Liver (tissue), 3 donors: ENCODE measurements at regions not wholly inside any gene's neighbourhood (a gene's known extent, or its start where the extent isn't known, plus 50 kb on each side); places are given as distances from the start of the nearest gene placed in this dataset.

ENCODE experiments used
- EGR1 ChIP-seq, 2 donors: IDR thresholded peaks; 2 replicates each; pipeline ENCODE4 v1.6.1; 2016 to 2018; ENCODE audit warnings: antibody characterized with exemption in 2 of 2, low read depth in 2 of 2
- GABPA ChIP-seq, 2 donors: IDR thresholded peaks in 1 of 2; conservative IDR thresholded peaks in 1 of 2; 2 replicates each; pipeline ENCODE4 v1.6.1; 2016; ENCODE audit warnings: antibody characterized with exemption in 2 of 2, mild to moderate bottlenecking in 1 of 2, moderate library complexity in 1 of 2
- JUND ChIP-seq, 2 donors: IDR thresholded peaks; 2 replicates each; pipeline ENCODE4 v1.6.1; 2016; ENCODE audit warnings: antibody characterized with exemption in 2 of 2
- RAD21 ChIP-seq, 2 donors: IDR thresholded peaks; 2 replicates each; pipeline ENCODE4 v1.6.1; 2016; ENCODE audit warnings: antibody characterized with exemption in 2 of 2, mild to moderate bottlenecking in 2 of 2
- RXRA ChIP-seq, 2 donors: IDR thresholded peaks; 2 replicates each; pipeline ENCODE4 v1.6.1; 2017 to 2018; ENCODE audit warnings: antibody characterized with exemption in 2 of 2, mild to moderate bottlenecking in 1 of 2
- SP1 ChIP-seq: IDR thresholded peaks from 2 replicates; pipeline ENCODE4 v1.6.1; 2018; ENCODE audit warnings: antibody characterized with exemption, mild to moderate bottlenecking
- TAF1 ChIP-seq: conservative IDR thresholded peaks from 2 replicates; pipeline ENCODE4 v1.6.1; 2016; ENCODE audit warnings: antibody characterized with exemption, mild to moderate bottlenecking
- YY1 ChIP-seq: IDR thresholded peaks from 2 replicates; pipeline ENCODE4 v1.6.1; 2016; ENCODE audit warnings: antibody characterized with exemption, mild to moderate bottlenecking
- TF ChIP-seq, protein P1 (sequence below): IDR thresholded peaks from 2 replicates; pipeline ENCODE4 v1.6.1; 2016; ENCODE audit warnings: antibody characterized with exemption
- TF ChIP-seq, protein P2 (sequence below): fragments of 150-350 bp; IDR thresholded peaks from 2 replicates; pipeline ENCODE4 v1.5.1; 2017; ENCODE audit warnings: improper control_type of control experiment, low read depth, low read length; ENCODE audit not compliant: missing input control
- TF ChIP-seq, protein P3 (sequence below): IDR thresholded peaks from 2 replicates; pipeline ENCODE4 v1.6.1; 2016; ENCODE audit warnings: antibody characterized with exemption
- TF ChIP-seq, protein P4 (sequence below): IDR thresholded peaks from 2 replicates; pipeline ENCODE4 v1.6.1; 2016; ENCODE audit warnings: antibody characterized with exemption, mild to moderate bottlenecking
- TF ChIP-seq, protein P5 (sequence below): IDR thresholded peaks from 2 replicates; pipeline ENCODE4 v1.6.1; 2016; ENCODE audit warnings: antibody characterized with exemption
- donor health status: healthy.
- donor health status: healthy.

DNA sequence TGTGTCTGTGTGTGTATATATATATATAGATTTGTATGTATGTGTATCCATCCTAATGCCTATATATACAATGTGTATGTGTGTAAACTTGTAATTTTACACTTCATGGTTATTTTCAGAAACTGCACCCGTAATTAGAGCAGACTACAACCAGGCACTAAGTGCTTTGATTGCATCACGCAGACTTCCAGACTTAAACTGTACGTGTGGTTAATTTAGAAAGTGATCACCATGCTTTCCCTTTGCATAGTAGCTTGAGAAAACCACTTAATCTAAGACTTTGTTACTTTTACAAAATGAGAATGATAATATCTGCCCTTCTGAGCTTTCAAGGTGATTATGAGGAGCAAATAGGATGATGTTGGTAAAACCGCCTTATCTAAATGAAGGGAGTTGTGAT lies 50.1 kb upstream of the E2F3 start:
- TF ChIP-seq, protein P1, sequence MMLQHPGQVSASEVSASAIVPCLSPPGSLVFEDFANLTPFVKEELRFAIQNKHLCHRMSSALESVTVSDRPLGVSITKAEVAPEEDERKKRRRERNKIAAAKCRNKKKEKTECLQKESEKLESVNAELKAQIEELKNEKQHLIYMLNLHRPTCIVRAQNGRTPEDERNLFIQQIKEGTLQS: no peak
- TF ChIP-seq JUND (IDR thresholded peaks at IDR 0.05) (no peak), EGR1 (IDR thresholded peaks at IDR 0.05; ENCODE audit: low read depth in 2 of 2) (no peak), GABPA (IDR thresholded peaks at IDR 0.05 in 1 of 2, conservative IDR thresholded peaks at IDR 0.05 in 1 of 2) (no peak), YY1 (no peak), SP1 (no peak), RAD21 (IDR thresholded peaks at IDR 0.05) (no peak), TAF1 (no peak), RXRA (IDR thresholded peaks at IDR 0.05) (no peak)
- TF ChIP-seq, protein P2, sequence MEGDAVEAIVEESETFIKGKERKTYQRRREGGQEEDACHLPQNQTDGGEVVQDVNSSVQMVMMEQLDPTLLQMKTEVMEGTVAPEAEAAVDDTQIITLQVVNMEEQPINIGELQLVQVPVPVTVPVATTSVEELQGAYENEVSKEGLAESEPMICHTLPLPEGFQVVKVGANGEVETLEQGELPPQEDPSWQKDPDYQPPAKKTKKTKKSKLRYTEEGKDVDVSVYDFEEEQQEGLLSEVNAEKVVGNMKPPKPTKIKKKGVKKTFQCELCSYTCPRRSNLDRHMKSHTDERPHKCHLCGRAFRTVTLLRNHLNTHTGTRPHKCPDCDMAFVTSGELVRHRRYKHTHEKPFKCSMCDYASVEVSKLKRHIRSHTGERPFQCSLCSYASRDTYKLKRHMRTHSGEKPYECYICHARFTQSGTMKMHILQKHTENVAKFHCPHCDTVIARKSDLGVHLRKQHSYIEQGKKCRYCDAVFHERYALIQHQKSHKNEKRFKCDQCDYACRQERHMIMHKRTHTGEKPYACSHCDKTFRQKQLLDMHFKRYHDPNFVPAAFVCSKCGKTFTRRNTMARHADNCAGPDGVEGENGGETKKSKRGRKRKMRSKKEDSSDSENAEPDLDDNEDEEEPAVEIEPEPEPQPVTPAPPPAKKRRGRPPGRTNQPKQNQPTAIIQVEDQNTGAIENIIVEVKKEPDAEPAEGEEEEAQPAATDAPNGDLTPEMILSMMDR: no peak
- TF ChIP-seq, protein P3, sequence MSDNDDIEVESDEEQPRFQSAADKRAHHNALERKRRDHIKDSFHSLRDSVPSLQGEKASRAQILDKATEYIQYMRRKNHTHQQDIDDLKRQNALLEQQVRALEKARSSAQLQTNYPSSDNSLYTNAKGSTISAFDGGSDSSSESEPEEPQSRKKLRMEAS: no peak
- TF ChIP-seq, protein P4, sequence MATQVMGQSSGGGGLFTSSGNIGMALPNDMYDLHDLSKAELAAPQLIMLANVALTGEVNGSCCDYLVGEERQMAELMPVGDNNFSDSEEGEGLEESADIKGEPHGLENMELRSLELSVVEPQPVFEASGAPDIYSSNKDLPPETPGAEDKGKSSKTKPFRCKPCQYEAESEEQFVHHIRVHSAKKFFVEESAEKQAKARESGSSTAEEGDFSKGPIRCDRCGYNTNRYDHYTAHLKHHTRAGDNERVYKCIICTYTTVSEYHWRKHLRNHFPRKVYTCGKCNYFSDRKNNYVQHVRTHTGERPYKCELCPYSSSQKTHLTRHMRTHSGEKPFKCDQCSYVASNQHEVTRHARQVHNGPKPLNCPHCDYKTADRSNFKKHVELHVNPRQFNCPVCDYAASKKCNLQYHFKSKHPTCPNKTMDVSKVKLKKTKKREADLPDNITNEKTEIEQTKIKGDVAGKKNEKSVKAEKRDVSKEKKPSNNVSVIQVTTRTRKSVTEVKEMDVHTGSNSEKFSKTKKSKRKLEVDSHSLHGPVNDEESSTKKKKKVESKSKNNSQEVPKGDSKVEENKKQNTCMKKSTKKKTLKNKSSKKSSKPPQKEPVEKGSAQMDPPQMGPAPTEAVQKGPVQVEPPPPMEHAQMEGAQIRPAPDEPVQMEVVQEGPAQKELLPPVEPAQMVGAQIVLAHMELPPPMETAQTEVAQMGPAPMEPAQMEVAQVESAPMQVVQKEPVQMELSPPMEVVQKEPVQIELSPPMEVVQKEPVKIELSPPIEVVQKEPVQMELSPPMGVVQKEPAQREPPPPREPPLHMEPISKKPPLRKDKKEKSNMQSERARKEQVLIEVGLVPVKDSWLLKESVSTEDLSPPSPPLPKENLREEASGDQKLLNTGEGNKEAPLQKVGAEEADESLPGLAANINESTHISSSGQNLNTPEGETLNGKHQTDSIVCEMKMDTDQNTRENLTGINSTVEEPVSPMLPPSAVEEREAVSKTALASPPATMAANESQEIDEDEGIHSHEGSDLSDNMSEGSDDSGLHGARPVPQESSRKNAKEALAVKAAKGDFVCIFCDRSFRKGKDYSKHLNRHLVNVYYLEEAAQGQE: no peak
- TF ChIP-seq, protein P5, sequence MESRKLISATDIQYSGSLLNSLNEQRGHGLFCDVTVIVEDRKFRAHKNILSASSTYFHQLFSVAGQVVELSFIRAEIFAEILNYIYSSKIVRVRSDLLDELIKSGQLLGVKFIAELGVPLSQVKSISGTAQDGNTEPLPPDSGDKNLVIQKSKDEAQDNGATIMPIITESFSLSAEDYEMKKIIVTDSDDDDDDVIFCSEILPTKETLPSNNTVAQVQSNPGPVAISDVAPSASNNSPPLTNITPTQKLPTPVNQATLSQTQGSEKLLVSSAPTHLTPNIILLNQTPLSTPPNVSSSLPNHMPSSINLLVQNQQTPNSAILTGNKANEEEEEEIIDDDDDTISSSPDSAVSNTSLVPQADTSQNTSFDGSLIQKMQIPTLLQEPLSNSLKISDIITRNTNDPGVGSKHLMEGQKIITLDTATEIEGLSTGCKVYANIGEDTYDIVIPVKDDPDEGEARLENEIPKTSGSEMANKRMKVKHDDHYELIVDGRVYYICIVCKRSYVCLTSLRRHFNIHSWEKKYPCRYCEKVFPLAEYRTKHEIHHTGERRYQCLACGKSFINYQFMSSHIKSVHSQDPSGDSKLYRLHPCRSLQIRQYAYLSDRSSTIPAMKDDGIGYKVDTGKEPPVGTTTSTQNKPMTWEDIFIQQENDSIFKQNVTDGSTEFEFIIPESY: no peak
